GM12891 (cell line): ENCODE measurements at regions not wholly inside any gene's neighbourhood (a gene's known extent, or its start where the extent isn't known, plus 50 kb on each side); places are given as distances from the start of the nearest gene placed in this dataset.

Source experiments
- POLR2A ChIP-seq: IDR thresholded peaks from 2 replicates; pipeline ENCODE4 v1.6.1; 2011; ENCODE audit warnings: low read depth, low read length, control low read depth
- POLR2AphosphoS5 ChIP-seq: IDR thresholded peaks from 2 replicates; pipeline ENCODE4 v1.6.1; 2011; ENCODE audit warnings: low read depth, low read length, control low read depth

- no peak for TF ChIP-seq POLR2AphosphoS5
- no peak for TF ChIP-seq POLR2A
Measured at GRCh38 chr4:75122424-75123014, 189.6 kb downstream of the PARM1 start.
